WTC11 (cell line): ENCODE measurements at regions not wholly inside any gene's neighbourhood (a gene's known extent, or its start where the extent isn't known, plus 50 kb on each side); places are given as distances from the start of the nearest gene placed in this dataset.

Source experiments
- ATAC-seq: fragments of 200-7000 bp; cut with Tn5 transposase; 2 replicates; pipeline ENCODE4 v1.10.0; 2021; ENCODE audit warnings: mild to moderate bottlenecking, moderate library complexity
- CTCF ChIA-PET: fragments of 300-600 bp; sonication (Branson Sonifier 250); formaldehyde crosslinking; loops from one replicate; lab custom pipeline; 2021; ENCODE audit warnings: antibody characterized with exemption; lab: Charles Lee
- POLR2A ChIA-PET: fragments of 350-600 bp; sonication (Branson Sonifier 250); formaldehyde crosslinking; loops from one replicate; lab custom pipeline; 2021; ENCODE audit warnings: antibody characterized with exemption; lab: Charles Lee
- DNase-seq: peaks from one replicate; pipeline ENCODE4 v3.0.0; 2021; ENCODE audit warnings: low spot score
- H3K27ac Mint-ChIP-seq: 2 replicates; pipeline ENCODE4 v1.8.0; 2021; ENCODE audit warnings: mixed read lengths
- H3K27me3 Mint-ChIP-seq: 2 replicates; pipeline ENCODE4 v1.8.0; 2021; ENCODE audit warnings: low read depth, mild to moderate bottlenecking, moderate library complexity, mixed read lengths
- H3K36me3 Mint-ChIP-seq: 2 replicates; pipeline ENCODE4 v1.8.0; 2021; ENCODE audit warnings: mixed read lengths
- H3K4me1 Mint-ChIP-seq: 2 replicates; pipeline ENCODE4 v1.8.0; 2022; ENCODE audit warnings: mixed read lengths
- H3K4me3 Mint-ChIP-seq: 2 replicates; pipeline ENCODE4 v1.8.0; 2021; ENCODE audit warnings: mild to moderate bottlenecking, moderate library complexity, mixed read lengths
- H3K9me3 Mint-ChIP-seq: 2 replicates; pipeline ENCODE4 v1.8.0; 2021; ENCODE audit warnings: mixed read lengths
- AR ChIP-seq: fragments of 250-450 bp; sonication (Bioruptor Pico); IDR thresholded peaks from 2 replicates; pipeline ENCODE4 v1.9.0; 2021; ENCODE audit warnings: mild to moderate bottlenecking
- ATF2 ChIP-seq: sonication (generic); formaldehyde crosslinking; IDR thresholded peaks from 2 replicates; pipeline ENCODE4 v1.8.1; 2022; ENCODE audit warnings: low read depth, missing genetic modification reagents, borderline replicate concordance
- ETV6 ChIP-seq: sonication (generic); formaldehyde crosslinking; IDR thresholded peaks from 2 replicates; pipeline ENCODE4 v1.8.1; 2022; ENCODE audit warnings: mild to moderate bottlenecking, missing genetic modification reagents
- FOXP1 ChIP-seq: sonication (generic); formaldehyde crosslinking; IDR thresholded peaks from 2 replicates; pipeline ENCODE4 v1.8.0; 2022; ENCODE audit warnings: missing genetic modification reagents, mild to moderate bottlenecking, moderate library complexity, borderline replicate concordance
- FOXP4 ChIP-seq: sonication (generic); formaldehyde crosslinking; IDR thresholded peaks from 2 replicates; pipeline ENCODE4 v1.8.0; 2022; ENCODE audit warnings: mild to moderate bottlenecking, missing genetic modification reagents
- GTF2I ChIP-seq: fragments of 250-450 bp; sonication (Bioruptor Pico); conservative IDR thresholded peaks from 2 replicates; pipeline ENCODE4 v1.4.0; 2021; ENCODE audit warnings: mild to moderate bottlenecking
- NFE2L1 ChIP-seq: sonication (generic); formaldehyde crosslinking; IDR thresholded peaks from 2 replicates; pipeline ENCODE4 v1.8.1; 2023; ENCODE audit warnings: missing genetic modification reagents
- SMAD4 ChIP-seq: sonication (generic); formaldehyde crosslinking; IDR thresholded peaks from 2 replicates; pipeline ENCODE4 v1.8.0; 2022; ENCODE audit warnings: mild to moderate bottlenecking, missing genetic modification reagents
- USF2 ChIP-seq: sonication (generic); formaldehyde crosslinking; IDR thresholded peaks from 2 replicates; pipeline ENCODE4 v1.8.1; 2023; ENCODE audit warnings: mild to moderate bottlenecking, missing genetic modification reagents, moderate library complexity
- ZNF317 ChIP-seq: sonication (generic); formaldehyde crosslinking; IDR thresholded peaks from 2 replicates; pipeline ENCODE4 v1.8.1; 2023; ENCODE audit warnings: low read depth, mild to moderate bottlenecking, moderate library complexity, missing genetic modification reagents, borderline replicate concordance
- ZNF423 ChIP-seq: fragments of 250-450 bp; sonication (Bioruptor Pico); IDR thresholded peaks from 2 replicates; pipeline ENCODE4 v2.1.2; 2022; ENCODE audit warnings: mild to moderate bottlenecking, moderate library complexity
- ZNF512 ChIP-seq: sonication (generic); formaldehyde crosslinking; IDR thresholded peaks from 2 replicates; pipeline ENCODE4 v1.8.1; 2022; ENCODE audit warnings: missing genetic modification reagents, borderline replicate concordance
- ZNF532 ChIP-seq: fragments of 250-450 bp; sonication (Bioruptor Pico); IDR thresholded peaks from 2 replicates; pipeline ENCODE4 v1.9.0; 2021; ENCODE audit warnings: mild to moderate bottlenecking, borderline replicate concordance
- ZNF671 ChIP-seq: fragments of 250-450 bp; sonication (Bioruptor Pico); IDR thresholded peaks from 2 replicates; pipeline ENCODE4 v1.8.0; 2021; ENCODE audit warnings: mild to moderate bottlenecking

- TF ChIP-seq ZNF532 (CRISPR knock-in tag) (no peak), AR (no peak), NFE2L1 (CRISPR knock-in tag) (no peak), ETV6 (CRISPR knock-in tag) (no peak), SMAD4 (CRISPR knock-in tag) (no peak)
Observed at GRCh38 chr12:84632556-84632955, 280.0 kb downstream of the SLC6A15 start (continued).

GRCh38 chr12:84631020-84631419 lies 281.6 kb downstream of the SLC6A15 start:
- no peaks in the 10 kb centered on the region for H3K27me3 Mint-ChIP-seq
- TF ChIP-seq FOXP1: no peak
- TF ChIP-seq NFE2L1 (CRISPR knock-in tag): no peak
- TF ChIP-seq ZNF423 (CRISPR knock-in tag): no peak
- no peak for TF ChIP-seq ZNF512 (CRISPR knock-in tag)
- no peak for TF ChIP-seq ATF2 (CRISPR knock-in tag)
- TF ChIP-seq ZNF317 (CRISPR knock-in tag): no peak
- no peak for TF ChIP-seq FOXP4
- no peak for TF ChIP-seq USF2 (CRISPR knock-in tag)
- TF ChIP-seq ZNF671: no peak
- no peak for TF ChIP-seq GTF2I
- no peaks in the 10 kb centered on the region for H3K9me3 Mint-ChIP-seq
- no peak overlapping the region for H3K4me3 Mint-ChIP-seq
- ChIA-PET POLR2A (no interaction called here), CTCF (no interaction called here)
- H3K36me3 Mint-ChIP-seq: no peaks in the 10 kb centered on the region
- H3K27ac Mint-ChIP-seq: no peak overlapping the region
- peaks cover 6% of the 10 kb centered on the region for H3K4me1 Mint-ChIP-seq
- no peak for DNase-seq
- ATAC-seq: no peak
